Endothelial cell of umbilical vein (primary cell): ENCODE measurements at regions not wholly inside any gene's neighbourhood (a gene's known extent, or its start where the extent isn't known, plus 50 kb on each side); places are given as distances from the start of the nearest gene placed in this dataset.
"Not testable (repeated sequence)": the region's sequence is repeated elsewhere in the genome, so short reads cannot be mapped to it uniquely, and the experiment has no call there.

Source experiments
- BruUV-seq: library from RNA; stranded (reverse); fragments of 400-500 nt; replicated peaks from 2 replicates; lab custom pipeline; 2021; lab: Mats Ljungman, UMichigan
- CTCF ChIA-PET: fragments of 300-600, 350-600 bp; sonication (Branson Sonifier 250); formaldehyde crosslinking; loops from one replicate; lab custom pipeline; 2021; ENCODE audit warnings: antibody characterized with exemption, inconsistent platforms; lab: Charles Lee
- POLR2A ChIA-PET: fragments of 300-600, 350-600 bp; sonication (Branson Sonifier 250); formaldehyde crosslinking; loops from one replicate; lab custom pipeline; 2021; ENCODE audit warnings: antibody characterized with exemption, inconsistent platforms; lab: Charles Lee
- DNase-seq: peaks from one replicate; pipeline ENCODE4 v3.0.0-alpha.2; 2011; ENCODE audit warnings: low read depth, low spot score
- FAIRE-seq: peaks from 2 replicates; lab custom pipeline; 2011; peaks lifted over from hg19 to GRCh38; lab: Jason Lieb, UNC
- H2AFZ ChIP-seq: 2 replicates; pipeline ENCODE4 v1.6.0; 2012; ENCODE audit warnings: low read depth, low read length, control low read depth, inconsistent platforms
- H3K27ac ChIP-seq: 2 replicates; pipeline ENCODE4 v1.5.1; 2011; ENCODE audit warnings: low read depth, mild to moderate bottlenecking, control low read depth, low read length, moderate library complexity; ENCODE audit not compliant: insufficient read depth
- H3K27me3 ChIP-seq, 2 experiments: 2 replicates each; pipeline versions ENCODE4 v1.6.0 to v1.6.1; 2011; ENCODE audit warnings: low read length in 2 of 2, mixed read lengths in 1 of 2; ENCODE audit not compliant: control insufficient read depth in 2 of 2, insufficient read depth in 2 of 2
- H3K36me3 ChIP-seq, 2 experiments: 2 replicates in 1 of 2; 3 replicates in 1 of 2; pipeline ENCODE4 v1.5.1; 2011; ENCODE audit warnings: low read length in 2 of 2, mild to moderate bottlenecking in 1 of 2, moderate library complexity in 1 of 2; ENCODE audit not compliant: control insufficient read depth in 2 of 2, insufficient read depth in 2 of 2; ENCODE audit errors: extremely low read depth in 1 of 2
- H3K4me1 ChIP-seq: 3 replicates; pipeline ENCODE4 v1.5.1; 2011; ENCODE audit warnings: mild to moderate bottlenecking, low read length; ENCODE audit not compliant: control insufficient read depth, insufficient read depth; ENCODE audit errors: extremely low read depth
- H3K4me2 ChIP-seq: 2 replicates; pipeline ENCODE4 v1.6.1; 2011; ENCODE audit warnings: low read length, control low read depth, mixed read lengths; ENCODE audit not compliant: insufficient read depth
- H3K4me3 ChIP-seq, 3 experiments: fragments of 200-600 bp in 1 of 3; sonication (generic), shearing (Covaris generic) in 1 of 3; replicated peaks in 1 of 3; 2 replicates each; pipeline ENCODE4 v1.5.1; 2011 to 2016; ENCODE audit warnings: control low read depth in 3 of 3, low read length in 3 of 3, mild to moderate bottlenecking in 2 of 3, inconsistent platforms in 1 of 3, low read depth in 1 of 3, moderate library complexity in 1 of 3; ENCODE audit not compliant: insufficient read depth in 1 of 3
- H3K79me2 ChIP-seq: 2 replicates; pipeline ENCODE4 v1.6.0; 2012; ENCODE audit warnings: low read length, inconsistent platforms; ENCODE audit not compliant: control insufficient read depth, insufficient read depth
- H3K9ac ChIP-seq: replicated peaks from 2 replicates; pipeline ENCODE3; 2011; ENCODE audit warnings: low read length, control low read depth; ENCODE audit not compliant: insufficient read depth; ENCODE audit errors: extremely low read depth
- H3K9me1 ChIP-seq: replicated peaks from 3 replicates; pipeline ENCODE4 v1.6.0; 2011; ENCODE audit warnings: mild to moderate bottlenecking, low read length; ENCODE audit not compliant: control insufficient read depth, insufficient read depth; ENCODE audit errors: extremely low read depth
- H3K9me3 ChIP-seq: replicated peaks from 2 replicates; pipeline ENCODE4 v1.5.1; 2012; ENCODE audit warnings: low read length, inconsistent platforms; ENCODE audit not compliant: control insufficient read depth, insufficient read depth
- H4K20me1 ChIP-seq: replicated peaks from 2 replicates; pipeline ENCODE3; 2011; ENCODE audit warnings: mild to moderate bottlenecking, low read length; ENCODE audit not compliant: control insufficient read depth, insufficient read depth; ENCODE audit errors: extremely low read depth
- CTCF ChIP-seq, 2 donors: IDR thresholded peaks; 1 replicate in 1 of 2; 2 replicates in 1 of 2; pipeline ENCODE4 v1.5.1; 2011; ENCODE audit warnings: low read length in 2 of 2, mild to moderate bottlenecking in 2 of 2, moderate library complexity in 2 of 2, control low read depth in 1 of 2, inconsistent platforms in 1 of 2, low read depth in 1 of 2; ENCODE audit not compliant: insufficient read depth in 1 of 2; ENCODE audit errors: extremely low read depth in 1 of 2
- FOS ChIP-seq: IDR thresholded peaks from 2 replicates; pipeline ENCODE4 v1.6.1; 2011; ENCODE audit warnings: mild to moderate bottlenecking, low read length, moderate library complexity, borderline replicate concordance; ENCODE audit not compliant: insufficient read depth
- MAX ChIP-seq: IDR thresholded peaks from 2 replicates; pipeline ENCODE4 v1.6.1; 2011; ENCODE audit not compliant: insufficient read depth, insufficient read length
- dilution Hi-C: fragments of 300-500 bp; cut with MboI; formaldehyde crosslinking; loops from one replicate; pipeline ENCODE4 v1.15.0; 2019; ENCODE audit warnings: low sequenced_read_pairs; ENCODE audit not compliant: extremely low pct_ligation_motif_present
- intact Hi-C: fragments of 100-400 bp; cut with micrococcal nuclease; formaldehyde crosslinking; loops from one replicate; pipeline ENCODE4 v1.10.0; 2022

- no peak overlapping the region for H3K9ac ChIP-seq
- BruUV-seq = no TSS peak
- ChIA-PET CTCF (no interaction called here), POLR2A (no interaction called here)
- H3K36me3 ChIP-seq = no peaks in the 10 kb centered on the region
- intact Hi-C loops = no loop called here
- H3K4me3 ChIP-seq = no peak overlapping the region
- no peak for FAIRE-seq
- H3K27ac ChIP-seq = no peak overlapping the region
- dilution Hi-C loops = no loop called here
- DNase-seq = no peak
- H3K9me3 ChIP-seq = no peaks in the 10 kb centered on the region
- H3K4me1 ChIP-seq = no peaks in the 10 kb centered on the region
- H3K79me2 ChIP-seq = no peaks in the 10 kb centered on the region
- TF ChIP-seq MAX (no peak), CTCF (IDR thresholded peaks at IDR 0.05; ENCODE audit: extremely low read depth in 1 of 2, insufficient read depth in 1 of 2, low read depth in 1 of 2, low read length in 2 of 2) (no peak), FOS (no peak)
- no peaks in the 10 kb centered on the region for H4K20me1 ChIP-seq
- H3K9me1 ChIP-seq = no peaks in the 10 kb centered on the region
- H2AFZ ChIP-seq = no peak overlapping the region
- no peaks in the 10 kb centered on the region for H3K27me3 ChIP-seq
- H3K4me2 ChIP-seq = no peak overlapping the region
These were observed 289.2 kb downstream of the ADGRD1 start for GRCh38 chr12:131242741-131243496.

GRCh38 chr12:131244157-131244688 lies 290.5 kb downstream of the ADGRD1 start:
- dilution Hi-C loops = not testable (repeated sequence)

GRCh38 chr12:131245161-131245560 lies 291.5 kb downstream of the ADGRD1 start:
- H4K20me1 ChIP-seq, H3K27me3 ChIP-seq, BruUV-seq, FAIRE-seq, H3K27ac ChIP-seq, CTCF ChIA-PET, H2AFZ ChIP-seq, intact Hi-C loops, H3K4me1 ChIP-seq, H3K9me1 ChIP-seq, H3K9ac ChIP-seq, dilution Hi-C loops, H3K36me3 ChIP-seq, POLR2A ChIA-PET, DNase-seq, H3K4me3 ChIP-seq, H3K4me2 ChIP-seq, H3K9me3 ChIP-seq, H3K79me2 ChIP-seq: not testable (repeated sequence)

More at GRCh38 chr12:131244157-131244688, 290.5 kb downstream of the ADGRD1 start:
- H3K4me1 ChIP-seq, H3K9ac ChIP-seq, H3K27ac ChIP-seq, BruUV-seq, H3K36me3 ChIP-seq, POLR2A ChIA-PET, CTCF ChIA-PET, H3K4me2 ChIP-seq, H4K20me1 ChIP-seq, H3K9me3 ChIP-seq, DNase-seq, H2AFZ ChIP-seq, intact Hi-C loops, H3K79me2 ChIP-seq, H3K9me1 ChIP-seq, H3K4me3 ChIP-seq, H3K27me3 ChIP-seq, FAIRE-seq: not testable (repeated sequence)
